K562 (cell line): ENCODE measurements at regions not wholly inside any gene's neighbourhood (a gene's known extent, or its start where the extent isn't known, plus 50 kb on each side); places are given as distances from the start of the nearest gene placed in this dataset.

ENCODE experiments used
- ATAC-seq: fragments of 200-7000 bp; cut with Tn5 transposase; 3 replicates; pipeline ENCODE4 v1.9.1; 2020; ENCODE audit warnings: moderate library complexity
- BruUV-seq: library from RNA; stranded (reverse); fragments of 400-500 nt; replicated peaks from 2 replicates; lab custom pipeline; 2021; lab: Mats Ljungman, UMichigan
- CTCF ChIA-PET: fragments of 300-600 bp; formaldehyde crosslinking; extraction: SDS; loops from one replicate; lab custom pipeline; 2021; ENCODE audit warnings: low intra/inter-chr PET ratio; lab: Yijun Ruan, JAX
- POLR2A ChIA-PET: fragments of 300-600, 350-650 bp; sonication (Branson Sonifier 250); formaldehyde crosslinking; extraction: SDS; loops from one replicate; lab custom pipeline; 2021; ENCODE audit warnings: antibody characterized with exemption, inconsistent platforms; lab: Yijun Ruan, JAX
- DNase-seq, 4 experiments: peaks; one replicate each; pipeline versions ENCODE4 v3.0.0 to v3.0.0-alpha.2; 2011 to 2018; ENCODE audit warnings: low spot score in 3 of 4, mixed read lengths in 3 of 4; ENCODE audit errors: extremely low read depth in 1 of 4
- FAIRE-seq: peaks from 2 replicates; lab custom pipeline; 2011; peaks lifted over from hg19 to GRCh38; lab: Jason Lieb, UNC
- H2AFZ ChIP-seq: 2 replicates; pipeline ENCODE4 v1.6.0; 2011; ENCODE audit warnings: low read depth, low read length, control low read depth, inconsistent platforms
- H3K27ac ChIP-seq: fragments of 200-600 bp; 3 replicates; pipeline ENCODE4 v1.8.0; 2011; ENCODE audit warnings: low read depth, mild to moderate bottlenecking, control low read depth, inconsistent platforms, low read length, moderate library complexity, mixed read lengths; ENCODE audit errors: extremely low read depth
- H3K27me3 ChIP-seq, 2 experiments: fragments of 300-600 bp in 1 of 2; 2 replicates in 1 of 2; 3 replicates in 1 of 2; pipeline versions ENCODE4 v1.6.0 to v1.8.0; 2011; ENCODE audit warnings: inconsistent platforms in 2 of 2, low read length in 2 of 2, mild to moderate bottlenecking in 1 of 2, mixed read lengths in 1 of 2, moderate library complexity in 1 of 2; ENCODE audit not compliant: control insufficient read depth in 2 of 2, insufficient read depth in 2 of 2
- H3K36me3 ChIP-seq: fragments of 300-600 bp; 3 replicates; pipeline ENCODE4 v1.8.0; 2011; ENCODE audit warnings: mild to moderate bottlenecking, low read length, inconsistent platforms; ENCODE audit not compliant: control insufficient read depth, insufficient read depth
- H3K4me1 ChIP-seq, 2 experiments: fragments of 200-600 bp in 1 of 2; replicated peaks in 1 of 2; 2 replicates in 1 of 2; 3 replicates in 1 of 2; pipeline versions ENCODE4 v1.5.1 to v1.8.0; 2011; ENCODE audit warnings: inconsistent platforms in 2 of 2, low read length in 2 of 2, mild to moderate bottlenecking in 1 of 2, mixed read lengths in 1 of 2, moderate library complexity in 1 of 2; ENCODE audit not compliant: control insufficient read depth in 2 of 2, insufficient read depth in 2 of 2
- H3K4me2 ChIP-seq: 2 replicates; pipeline ENCODE4 v1.6.1; 2011; ENCODE audit warnings: low read length, control low read depth, inconsistent platforms, mixed read lengths; ENCODE audit not compliant: insufficient read depth
- H3K4me3 ChIP-seq: fragments of 200-600 bp; sonication (generic), shearing (Covaris generic); 2 replicates; pipeline ENCODE4 v1.5.1; 2016; ENCODE audit warnings: control low read depth, inconsistent platforms
- H3K79me2 ChIP-seq: fragments of 200-600 bp; 3 replicates; pipeline ENCODE4 v1.8.0; 2011; ENCODE audit warnings: low read length, inconsistent platforms; ENCODE audit not compliant: control insufficient read depth, insufficient read depth
- H3K9ac ChIP-seq, 2 experiments: 2 replicates each; pipeline versions ENCODE4 v1.6.0 to v1.6.1; 2011; ENCODE audit warnings: low read depth in 2 of 2, low read length in 2 of 2, control low read depth in 1 of 2, inconsistent platforms in 1 of 2, mild to moderate bottlenecking in 1 of 2, mixed read lengths in 1 of 2; ENCODE audit not compliant: insufficient read depth in 1 of 2
- H3K9me1 ChIP-seq: one replicate; pipeline ENCODE4 v1.6.0; 2011; ENCODE audit warnings: inconsistent platforms, mild to moderate bottlenecking, low read length, moderate library complexity; ENCODE audit not compliant: control insufficient read depth, insufficient read depth
- H3K9me3 ChIP-seq: replicated peaks from 2 replicates; pipeline ENCODE4 v1.5.1; 2011; ENCODE audit warnings: low read depth, low read length, inconsistent platforms; ENCODE audit not compliant: control insufficient read depth, insufficient read depth
- H4K20me1 ChIP-seq: replicated peaks from 2 replicates; pipeline ENCODE4 v1.6.1; 2011; ENCODE audit warnings: low read length, inconsistent platforms, mixed read lengths; ENCODE audit not compliant: control insufficient read depth, insufficient read depth
- IRF2 ChIP-seq: sonication (generic); formaldehyde crosslinking; IDR thresholded peaks from 2 replicates; pipeline ENCODE4 v1.8.1; 2022; ENCODE audit warnings: mild to moderate bottlenecking, missing genetic modification reagents
- MTA1 ChIP-seq: fragments of 450-650 bp; IDR thresholded peaks from 2 replicates; pipeline ENCODE4 v1.6.1; 2017; ENCODE audit warnings: borderline replicate concordance
- NCOA4 ChIP-seq: fragments of 450-650 bp; IDR thresholded peaks from 2 replicates; pipeline ENCODE4 v1.6.1; 2018; ENCODE audit warnings: mild to moderate bottlenecking; ENCODE audit not compliant: partially characterized antibody
- NCOA6 ChIP-seq: fragments of 450-650 bp; IDR thresholded peaks from 2 replicates; pipeline ENCODE4 v1.6.1; 2017; ENCODE audit warnings: mild to moderate bottlenecking
- NFYB ChIP-seq: IDR thresholded peaks from 2 replicates; pipeline ENCODE4 v1.6.1; 2011; ENCODE audit warnings: mild to moderate bottlenecking, moderate library complexity; ENCODE audit not compliant: insufficient read length; ENCODE audit errors: extremely low read depth
- PHB2 ChIP-seq: fragments of 450-650 bp; IDR thresholded peaks from 2 replicates; pipeline ENCODE4 v1.6.1; 2017; ENCODE audit warnings: low read depth
- PHF20 ChIP-seq: fragments of 450-650 bp; IDR thresholded peaks from 2 replicates; pipeline ENCODE4 v1.6.1; 2018; ENCODE audit not compliant: partially characterized antibody
- SIX5 ChIP-seq, 2 experiments: IDR thresholded peaks; 2 replicates each; pipeline ENCODE4 v1.6.1; 2011; ENCODE audit warnings: low read length in 2 of 2, borderline replicate concordance in 1 of 2, low read depth in 1 of 2, mild to moderate bottlenecking in 1 of 2, moderate library complexity in 1 of 2; ENCODE audit not compliant: insufficient read depth in 1 of 2
- TCFL5 ChIP-seq: fragments of 250-450 bp; sonication (Bioruptor Pico); conservative IDR thresholded peaks from 2 replicates; pipeline ENCODE4 v1.6.1; 2021; ENCODE audit warnings: mild to moderate bottlenecking, moderate library complexity, matching md5 sums
- TEAD2 ChIP-seq: fragments of 450-650 bp; IDR thresholded peaks from 2 replicates; pipeline ENCODE4 v1.6.1; 2016; ENCODE audit warnings: missing genetic modification characterization, control low read depth, missing compliant biosample characterization
- ZNF146 ChIP-seq: IDR thresholded peaks from one replicate; pipeline ENCODE4 v1.6.1; 2018; ENCODE audit warnings: missing compliant biosample characterization; ENCODE audit not compliant: unreplicated experiment
- ZNF586 ChIP-seq: fragments of 450-650 bp; formaldehyde crosslinking; conservative IDR thresholded peaks from 2 replicates; pipeline ENCODE4 v1.4.0; 2020; ENCODE audit warnings: mild to moderate bottlenecking, moderate library complexity
- ZNF785 ChIP-seq: fragments of 250-450 bp; sonication (Bioruptor Pico); IDR thresholded peaks from 2 replicates; pipeline ENCODE4 v1.4.0; 2020; ENCODE audit warnings: mild to moderate bottlenecking
- WGBS: fragments of 100-300 bp; shearing (Covaris generic); methylation state at CpG from one replicate; pipeline ENCODE4 v1.1.6; 2016; ENCODE audit warnings: low coverage, mixed read lengths; ENCODE audit not compliant: insufficient coverage; ENCODE audit errors: missing lambda C conversion rate; 5-methylcytosine and 5-hydroxymethylcytosine counted together
- in situ Hi-C: fragments of 300-500 bp; cut with MboI; formaldehyde crosslinking; loops from 4 replicates; pipeline ENCODE4 v1.15.0; 2018; ENCODE audit warnings: inconsistent platforms, mixed read lengths
- intact Hi-C: fragments of 100-400 bp; cut with micrococcal nuclease; formaldehyde crosslinking; loops from 2 replicates; pipeline ENCODE4 v1.14.2; 2022
- TF ChIP-seq, protein P1 (sequence below): fragments of 450-650 bp; IDR thresholded peaks from 2 replicates; pipeline ENCODE4 v1.6.1; 2016; ENCODE audit warnings: low read depth, mild to moderate bottlenecking, moderate library complexity
- TF ChIP-seq, protein P2 (sequence below): fragments of 450-650 bp; IDR thresholded peaks from one replicate; pipeline ENCODE4 v1.6.1; 2018; ENCODE audit warnings: mild to moderate bottlenecking, moderate library complexity; ENCODE audit not compliant: partially characterized antibody
- TF ChIP-seq, protein P3 (sequence below), 3 experiments: fragments of 200-800 bp in 1 of 3; sonication (Bioruptor generic) in 1 of 3; sonication (generic) in 1 of 3; formaldehyde crosslinking in 1 of 3; IDR thresholded peaks; 2 replicates each; pipeline versions ENCODE4 v1.6.1 to v1.8.0; 2016 to 2022; ENCODE audit warnings: mild to moderate bottlenecking in 2 of 3, missing compliant biosample characterization in 2 of 3, missing genetic modification characterization in 2 of 3, missing genetic modification reagents in 1 of 3
- TF ChIP-seq, protein P4 (sequence below): fragments of 450-650 bp; IDR thresholded peaks from 2 replicates; pipeline ENCODE4 v1.7.1; 2018; ENCODE audit warnings: mild to moderate bottlenecking, low read depth; ENCODE audit not compliant: partially characterized antibody

DNA sequence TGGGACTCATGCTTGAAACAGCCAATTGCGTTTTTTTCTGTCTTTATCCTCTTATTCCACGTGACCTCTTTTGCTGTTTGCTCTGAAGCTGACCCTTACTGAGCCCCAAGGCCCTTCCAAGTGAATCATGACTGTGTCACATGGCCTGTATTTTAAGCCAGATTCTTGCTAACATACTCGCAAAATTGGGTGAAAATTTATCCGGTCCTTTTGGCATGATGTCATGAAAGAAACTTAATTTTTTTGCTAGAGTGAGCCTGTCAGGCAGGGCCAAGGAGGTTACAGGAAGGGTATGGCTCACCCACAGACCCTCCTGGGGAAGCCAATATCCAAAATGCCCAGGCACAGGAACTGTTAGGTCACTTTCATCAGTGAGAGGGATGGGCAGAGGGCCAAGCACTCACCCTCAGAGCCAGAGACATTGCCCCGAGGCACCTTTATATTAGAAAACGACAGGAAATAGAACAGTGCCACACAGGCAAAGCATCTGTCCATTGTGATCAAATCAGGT is 296.7 kb downstream of the CDH26 start (continued):
- TF ChIP-seq NCOA4 (no peak), PHB2 (no peak), TCFL5 (CRISPR knock-in tag) (no peak), ZNF146 (CRISPR knock-in tag) (no peak)
- TF ChIP-seq, protein P1, sequence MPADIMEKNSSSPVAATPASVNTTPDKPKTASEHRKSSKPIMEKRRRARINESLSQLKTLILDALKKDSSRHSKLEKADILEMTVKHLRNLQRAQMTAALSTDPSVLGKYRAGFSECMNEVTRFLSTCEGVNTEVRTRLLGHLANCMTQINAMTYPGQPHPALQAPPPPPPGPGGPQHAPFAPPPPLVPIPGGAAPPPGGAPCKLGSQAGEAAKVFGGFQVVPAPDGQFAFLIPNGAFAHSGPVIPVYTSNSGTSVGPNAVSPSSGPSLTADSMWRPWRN: no peak
- TF ChIP-seq, protein P2, sequence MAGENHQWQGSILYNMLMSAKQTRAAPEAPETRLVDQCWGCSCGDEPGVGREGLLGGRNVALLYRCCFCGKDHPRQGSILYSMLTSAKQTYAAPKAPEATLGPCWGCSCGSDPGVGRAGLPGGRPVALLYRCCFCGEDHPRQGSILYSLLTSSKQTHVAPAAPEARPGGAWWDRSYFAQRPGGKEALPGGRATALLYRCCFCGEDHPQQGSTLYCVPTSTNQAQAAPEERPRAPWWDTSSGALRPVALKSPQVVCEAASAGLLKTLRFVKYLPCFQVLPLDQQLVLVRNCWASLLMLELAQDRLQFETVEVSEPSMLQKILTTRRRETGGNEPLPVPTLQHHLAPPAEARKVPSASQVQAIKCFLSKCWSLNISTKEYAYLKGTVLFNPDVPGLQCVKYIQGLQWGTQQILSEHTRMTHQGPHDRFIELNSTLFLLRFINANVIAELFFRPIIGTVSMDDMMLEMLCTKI: no peak
- TF ChIP-seq, protein P3, sequence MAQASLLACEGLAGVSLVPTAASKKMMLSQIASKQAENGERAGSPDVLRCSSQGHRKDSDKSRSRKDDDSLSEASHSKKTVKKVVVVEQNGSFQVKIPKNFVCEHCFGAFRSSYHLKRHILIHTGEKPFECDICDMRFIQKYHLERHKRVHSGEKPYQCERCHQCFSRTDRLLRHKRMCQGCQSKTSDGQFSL (CRISPR knock-in tag; IDR thresholded peaks at IDR 0.05): no peak
- TF ChIP-seq, protein P3 (tag; IDR thresholded peaks at IDR 0.05): no peak

DNA sequence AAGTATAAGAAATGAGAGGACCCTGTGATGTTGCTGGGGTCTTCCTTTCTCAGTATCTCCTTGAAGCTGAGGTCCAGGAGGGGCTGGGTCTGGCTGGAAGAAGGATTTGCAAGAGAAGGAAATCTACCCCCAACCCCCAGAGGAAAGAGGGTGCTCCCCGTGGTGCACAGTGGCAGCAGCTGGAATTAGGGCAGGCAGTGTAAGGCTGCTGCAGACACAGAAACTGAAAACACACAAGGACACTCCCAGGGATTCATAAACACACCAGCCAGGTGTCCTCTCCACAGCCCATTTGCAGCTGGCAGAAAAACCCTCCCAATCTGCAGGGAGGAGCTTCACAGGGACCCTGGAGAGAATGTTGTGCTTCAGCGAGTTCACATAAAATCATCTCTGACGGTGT is 297.2 kb downstream of the CDH26 start:
- H3K9me3 ChIP-seq: no peaks in the 10 kb centered on the region
- DNase-seq (no peak), FAIRE-seq (no peak), ATAC-seq (no peak)
- in situ Hi-C loops: no loop called here
- H2AFZ ChIP-seq: no peak overlapping the region
- H3K36me3 ChIP-seq: no peaks in the 10 kb centered on the region
- CTCF ChIA-PET: no interaction called here
- H4K20me1 ChIP-seq: no peaks in the 10 kb centered on the region
- H3K9ac ChIP-seq: no peak overlapping the region
- intact Hi-C loops: no loop called here
- POLR2A ChIA-PET: no interaction called here
- H3K9me1 ChIP-seq: peaks cover 2% of the 10 kb centered on the region
- 0% methylated on average over 3 of the region's 3 CpGs for WGBS
- no peaks in the 10 kb centered on the region; a peak in 1 of 5 replicates for H3K27me3 ChIP-seq
- H3K4me2 ChIP-seq: no peak overlapping the region
- no peaks in the 10 kb centered on the region for H3K4me1 ChIP-seq
- no peaks in the 10 kb centered on the region for H3K79me2 ChIP-seq
- H3K4me3 ChIP-seq: no peak overlapping the region
- no peak overlapping the region for H3K27ac ChIP-seq
- BruUV-seq: no TSS peak
- TF ChIP-seq IRF2 (no peak), ZNF586 (CRISPR knock-in tag) (no peak), MTA1 (no peak), TEAD2 (no peak), PHF20 (no peak), NCOA6 (no peak), SIX5 (IDR thresholded peaks at IDR 0.05; ENCODE audit: borderline replicate concordance in 1 of 2, insufficient read depth in 1 of 2, low read depth in 1 of 2, low read length in 2 of 2) (no peak), ZNF785 (CRISPR knock-in tag) (no peak), NFYB (no peak)
- TF ChIP-seq, protein P4, sequence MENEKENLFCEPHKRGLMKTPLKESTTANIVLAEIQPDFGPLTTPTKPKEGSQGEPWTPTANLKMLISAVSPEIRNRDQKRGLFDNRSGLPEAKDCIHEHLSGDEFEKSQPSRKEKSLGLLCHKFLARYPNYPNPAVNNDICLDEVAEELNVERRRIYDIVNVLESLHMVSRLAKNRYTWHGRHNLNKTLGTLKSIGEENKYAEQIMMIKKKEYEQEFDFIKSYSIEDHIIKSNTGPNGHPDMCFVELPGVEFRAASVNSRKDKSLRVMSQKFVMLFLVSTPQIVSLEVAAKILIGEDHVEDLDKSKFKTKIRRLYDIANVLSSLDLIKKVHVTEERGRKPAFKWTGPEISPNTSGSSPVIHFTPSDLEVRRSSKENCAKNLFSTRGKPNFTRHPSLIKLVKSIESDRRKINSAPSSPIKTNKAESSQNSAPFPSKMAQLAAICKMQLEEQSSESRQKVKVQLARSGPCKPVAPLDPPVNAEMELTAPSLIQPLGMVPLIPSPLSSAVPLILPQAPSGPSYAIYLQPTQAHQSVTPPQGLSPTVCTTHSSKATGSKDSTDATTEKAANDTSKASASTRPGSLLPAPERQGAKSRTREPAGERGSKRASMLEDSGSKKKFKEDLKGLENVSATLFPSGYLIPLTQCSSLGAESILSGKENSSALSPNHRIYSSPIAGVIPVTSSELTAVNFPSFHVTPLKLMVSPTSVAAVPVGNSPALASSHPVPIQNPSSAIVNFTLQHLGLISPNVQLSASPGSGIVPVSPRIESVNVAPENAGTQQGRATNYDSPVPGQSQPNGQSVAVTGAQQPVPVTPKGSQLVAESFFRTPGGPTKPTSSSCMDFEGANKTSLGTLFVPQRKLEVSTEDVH: no peak
